IPS DF 19.7 (cell line): ENCODE measurements at regions not wholly inside any gene's neighbourhood (a gene's known extent, or its start where the extent isn't known, plus 50 kb on each side); places are given as distances from the start of the nearest gene placed in this dataset.
"Not testable (repeated sequence)": the region's sequence is repeated elsewhere in the genome, so short reads cannot be mapped to it uniquely, and the experiment has no call there.

Source experiments
- DNase-seq: peaks from one replicate; pipeline ENCODE4 v3.0.0-alpha.2; 2013; ENCODE audit warnings: low read depth, low spot score

- DNase-seq, result no peak
Observed at GRCh38 chr4:114287079-114287696, 307.7 kb upstream of the ARSJ start.

- DNase-seq, result no peak
Observed at GRCh38 chr4:114296126-114296525, 302.5 kb upstream of the UGT8 start.

- DNase-seq, result no peak
Observed at GRCh38 chr4:114302472-114302871, 296.1 kb upstream of the UGT8 start.

- DNase-seq, result no peak
Observed at GRCh38 chr4:114304046-114304445, 294.6 kb upstream of the UGT8 start.

- no peak for DNase-seq
Observed at GRCh38 chr4:114304567-114304966, 294.0 kb upstream of the UGT8 start.

GRCh38 chr4:114306946-114307345 is 291.7 kb upstream of the UGT8 start:
- no peak for DNase-seq

GRCh38 chr4:114310296-114310925 is 288.2 kb upstream of the UGT8 start:
- no peak for DNase-seq

GRCh38 chr4:114311787-114312186 is 286.8 kb upstream of the UGT8 start:
- DNase-seq, result no peak

GRCh38 chr4:114312338-114312737 is 286.3 kb upstream of the UGT8 start:
- DNase-seq, result no peak

- no peak for DNase-seq
Observed at GRCh38 chr4:114316789-114317188, 281.8 kb upstream of the UGT8 start.

GRCh38 chr4:114317564-114317963 is 281.0 kb upstream of the UGT8 start:
- DNase-seq, result no peak

- no peak for DNase-seq
Observed at GRCh38 chr4:114318309-114318708, 280.3 kb upstream of the UGT8 start.

- DNase-seq, result no peak
Observed at GRCh38 chr4:114320126-114320525, 278.5 kb upstream of the UGT8 start.

- no peak for DNase-seq
Observed at GRCh38 chr4:114321366-114321765, 277.2 kb upstream of the UGT8 start.

- no peak for DNase-seq
Observed at GRCh38 chr4:114323841-114324240, 274.8 kb upstream of the UGT8 start.

GRCh38 chr4:114326358-114326757 is 272.2 kb upstream of the UGT8 start:
- no peak for DNase-seq

- no peak for DNase-seq
Observed at GRCh38 chr4:114332119-114332518, 266.5 kb upstream of the UGT8 start.

GRCh38 chr4:114334363-114334762 is 264.2 kb upstream of the UGT8 start:
- DNase-seq, result not testable (repeated sequence)

GRCh38 chr4:114334884-114335330 is 263.7 kb upstream of the UGT8 start:
- no peak for DNase-seq

- no peak for DNase-seq
Observed at GRCh38 chr4:114335339-114335738, 263.3 kb upstream of the UGT8 start.

GRCh38 chr4:114343015-114343414 is 255.6 kb upstream of the UGT8 start:
- no peak for DNase-seq

- no peak for DNase-seq
Observed at GRCh38 chr4:114349543-114350175, 248.9 kb upstream of the UGT8 start.

- DNase-seq, result no peak
Observed at GRCh38 chr4:114358901-114359300, 239.7 kb upstream of the UGT8 start.
